GM19463 (cell line): ENCODE measurements at regions not wholly inside any gene's neighbourhood (a gene's known extent, or its start where the extent isn't known, plus 50 kb on each side); places are given as distances from the start of the nearest gene placed in this dataset.
"Not testable (repeated sequence)": the region's sequence is repeated elsewhere in the genome, so short reads cannot be mapped to it uniquely, and the experiment has no call there.

Source experiments
- ATAC-seq: cut with Tn5 transposase; IDR thresholded peaks from one replicate; pipeline ENCODE4 v1.9.1; 2021; ENCODE audit warnings: mild to moderate bottlenecking, moderate library complexity; ENCODE audit not compliant: unreplicated experiment

- ATAC-seq = no peak
Measured at GRCh38 chr9:106082621-106083020, 388.3 kb downstream of the TMEM38B start.

- ATAC-seq = no peak
Measured at GRCh38 chr9:106084702-106085101, 390.4 kb downstream of the TMEM38B start.

GRCh38 chr9:106085479-106085878, 391.1 kb downstream of the TMEM38B start:
- ATAC-seq = no peak

- ATAC-seq = no peak
Measured at GRCh38 chr9:106092083-106092482, 397.7 kb downstream of the TMEM38B start.

DNA sequence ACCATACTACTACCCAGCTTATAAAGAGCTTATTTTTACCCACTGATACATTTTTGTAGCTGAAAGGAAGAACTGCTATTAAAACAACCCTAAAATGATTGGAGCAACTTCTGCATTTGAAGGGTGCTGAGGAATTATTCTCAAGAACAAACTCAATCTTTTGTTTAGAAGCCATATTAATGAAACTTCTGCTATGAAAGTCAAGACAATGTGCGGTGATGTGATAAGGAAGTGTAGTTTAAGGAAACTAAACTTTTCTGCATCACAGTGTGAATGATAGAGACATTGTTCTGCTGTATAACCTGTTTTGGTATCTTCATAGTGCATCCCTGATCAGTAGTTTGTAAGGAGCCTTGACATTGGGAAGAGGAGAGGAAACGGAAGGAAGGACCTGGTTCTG, 408.5 kb downstream of the TMEM38B start:
- no peak for ATAC-seq

- no peak for ATAC-seq
Measured at GRCh38 chr9:106104887-106105286, 410.5 kb downstream of the TMEM38B start.

DNA sequence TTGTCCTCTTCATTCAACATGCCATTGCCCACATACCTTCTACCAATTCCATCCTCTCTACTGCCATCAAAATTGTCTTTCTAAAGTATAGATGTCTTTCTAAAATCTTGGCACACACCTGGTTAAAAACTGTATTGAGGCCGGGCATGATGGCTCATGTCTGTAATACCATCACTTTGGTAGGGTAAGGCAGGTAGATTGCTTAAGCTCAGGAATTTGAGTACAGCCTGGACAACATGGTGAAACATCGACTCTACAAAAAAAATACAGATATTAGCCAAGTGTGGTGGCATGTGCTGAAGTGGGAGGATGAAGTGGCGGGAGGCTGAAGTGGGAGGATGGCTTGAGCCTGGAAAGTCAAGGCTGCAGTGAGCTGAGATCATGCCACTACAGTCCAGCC, 412.1 kb downstream of the TMEM38B start:
- ATAC-seq = no peak

DNA sequence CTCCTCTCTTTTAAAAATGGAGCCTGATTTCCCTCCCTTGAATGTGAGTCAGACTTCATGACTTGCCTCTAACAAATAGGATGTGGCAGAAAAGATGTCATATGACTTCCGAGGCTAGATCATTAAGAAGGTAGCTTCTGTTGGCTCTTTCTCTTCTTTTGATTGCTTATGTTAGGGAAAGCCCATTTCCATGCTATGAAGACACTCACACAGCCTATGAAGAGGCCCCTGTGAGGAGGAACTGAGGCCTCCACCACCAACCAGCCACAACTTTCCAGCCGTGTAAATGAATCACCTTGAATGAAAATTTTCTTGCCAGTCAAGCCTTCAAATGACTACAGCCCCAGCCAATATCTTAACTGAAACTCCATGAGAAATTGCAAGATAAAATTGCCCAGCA, 413.4 kb downstream of the TMEM38B start:
- ATAC-seq = no peak

- ATAC-seq = not testable (repeated sequence)
Measured at GRCh38 chr9:106109706-106110105, 415.4 kb downstream of the TMEM38B start.

GRCh38 chr9:106110483-106110882, 416.1 kb downstream of the TMEM38B start:
- no peak for ATAC-seq

DNA sequence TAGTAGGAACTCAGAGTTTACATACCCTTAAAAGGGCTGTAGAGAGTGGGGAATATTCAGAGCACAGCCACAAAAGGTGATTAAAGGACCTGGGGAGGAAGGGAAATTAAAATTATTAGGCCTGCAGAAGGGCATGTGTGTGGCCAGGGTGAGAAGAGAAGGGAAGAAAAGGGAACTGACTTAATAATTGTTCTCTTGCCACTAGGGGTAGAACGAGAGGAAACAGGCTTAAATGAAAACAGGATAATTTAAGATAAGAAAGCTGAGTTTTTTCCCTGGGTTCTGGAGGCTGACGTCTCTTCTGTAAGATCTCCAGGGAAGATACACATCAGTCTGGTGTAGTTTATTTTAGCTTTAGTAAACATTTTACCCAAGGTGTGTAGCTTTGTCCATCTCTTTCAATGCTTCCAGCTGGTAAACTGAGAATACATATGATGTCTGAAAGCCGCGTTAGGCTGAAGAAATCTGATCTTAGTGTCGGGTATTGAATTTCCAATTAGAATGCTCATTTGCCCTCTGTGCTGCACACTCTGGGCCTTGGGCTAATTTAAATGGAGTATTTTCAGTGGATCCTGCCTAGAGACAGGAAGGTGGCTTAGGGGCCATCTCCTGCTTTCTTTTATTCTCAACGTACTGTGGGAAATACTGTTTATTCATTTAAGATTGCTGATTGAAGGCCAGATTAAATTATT, 416.8 kb downstream of the TMEM38B start:
- ATAC-seq = no peak

DNA sequence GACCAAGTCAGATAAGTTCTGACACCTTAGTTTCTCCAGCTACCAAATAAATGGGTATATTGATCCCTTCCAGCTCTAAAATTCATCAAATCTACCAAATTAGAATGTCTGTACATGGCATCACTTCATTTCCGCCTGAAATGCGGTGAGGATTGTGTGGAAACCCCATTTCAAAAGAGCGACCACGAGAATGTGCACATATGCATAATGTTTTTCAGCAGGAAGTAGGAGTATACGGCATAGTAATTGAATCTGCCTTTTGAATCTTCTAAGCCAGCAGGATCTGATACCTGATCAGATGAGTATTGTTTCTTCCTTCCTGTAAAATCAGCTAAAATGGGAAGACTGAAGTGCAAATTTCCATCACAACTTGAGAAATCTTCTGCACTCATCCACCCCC, 418.6 kb downstream of the TMEM38B start:
- ATAC-seq = no peak

- no peak for ATAC-seq
Measured at GRCh38 chr9:106119176-106119575, 424.8 kb downstream of the TMEM38B start.

DNA sequence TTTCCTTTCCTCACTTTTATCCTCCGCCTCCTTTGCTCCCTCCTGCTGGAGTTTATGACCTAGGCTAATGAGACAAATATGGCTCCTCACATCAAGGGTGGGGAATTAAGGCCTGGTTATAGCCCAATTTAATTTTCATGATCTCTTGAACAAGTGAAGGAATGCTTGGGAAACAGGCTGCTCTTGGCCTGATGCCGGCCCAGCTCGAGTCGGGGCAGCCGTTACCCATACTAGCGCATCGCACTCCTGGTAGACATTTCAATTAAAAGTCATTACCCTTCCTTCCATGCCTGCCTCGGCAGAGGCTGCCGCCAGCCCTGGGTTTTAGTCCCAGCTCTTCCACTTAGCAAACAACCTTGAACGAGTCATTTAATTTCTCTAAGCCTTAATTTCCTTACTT, 425.7 kb downstream of the TMEM38B start:
- no peak for ATAC-seq

GRCh38 chr9:106127776-106128175, 433.4 kb downstream of the TMEM38B start:
- no peak for ATAC-seq

DNA sequence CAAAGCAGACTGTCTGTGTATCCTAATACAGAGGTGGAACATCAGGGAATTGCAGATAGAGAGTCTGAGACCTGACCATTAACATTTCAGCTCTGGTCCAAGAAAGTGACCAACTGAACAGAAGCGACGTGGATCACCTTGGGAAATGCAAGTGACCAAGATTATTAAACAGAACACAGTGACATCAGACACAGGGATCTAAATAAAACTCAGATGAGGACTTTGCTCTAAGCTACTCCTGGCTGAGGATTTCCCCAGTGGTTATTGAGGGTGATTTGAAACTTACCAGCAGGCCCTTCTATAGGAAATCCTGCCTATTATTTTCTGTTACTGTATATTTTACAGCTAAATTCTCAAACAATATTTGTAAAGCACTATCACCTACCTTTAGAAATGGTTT, 436.0 kb downstream of the TMEM38B start:
- no peak for ATAC-seq

DNA sequence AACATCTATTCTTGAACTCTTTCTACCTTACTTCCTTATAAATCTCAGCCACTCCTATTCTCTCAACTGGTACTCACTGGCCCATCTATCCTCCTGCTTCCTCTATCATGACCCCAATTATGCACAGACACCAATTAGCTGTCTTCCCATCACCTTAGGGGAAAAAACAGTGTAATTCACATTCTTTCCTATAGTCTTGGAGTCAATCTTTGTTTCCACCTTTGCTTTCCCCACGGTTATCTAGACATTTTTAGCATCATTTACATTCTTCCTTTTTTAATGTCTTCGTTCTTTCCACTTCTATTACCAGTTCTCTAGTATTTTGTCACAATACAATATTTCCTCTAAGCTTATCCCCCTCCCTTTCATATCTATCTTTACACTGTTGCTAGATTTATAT, 449.4 kb downstream of the TMEM38B start:
- no peak for ATAC-seq

DNA sequence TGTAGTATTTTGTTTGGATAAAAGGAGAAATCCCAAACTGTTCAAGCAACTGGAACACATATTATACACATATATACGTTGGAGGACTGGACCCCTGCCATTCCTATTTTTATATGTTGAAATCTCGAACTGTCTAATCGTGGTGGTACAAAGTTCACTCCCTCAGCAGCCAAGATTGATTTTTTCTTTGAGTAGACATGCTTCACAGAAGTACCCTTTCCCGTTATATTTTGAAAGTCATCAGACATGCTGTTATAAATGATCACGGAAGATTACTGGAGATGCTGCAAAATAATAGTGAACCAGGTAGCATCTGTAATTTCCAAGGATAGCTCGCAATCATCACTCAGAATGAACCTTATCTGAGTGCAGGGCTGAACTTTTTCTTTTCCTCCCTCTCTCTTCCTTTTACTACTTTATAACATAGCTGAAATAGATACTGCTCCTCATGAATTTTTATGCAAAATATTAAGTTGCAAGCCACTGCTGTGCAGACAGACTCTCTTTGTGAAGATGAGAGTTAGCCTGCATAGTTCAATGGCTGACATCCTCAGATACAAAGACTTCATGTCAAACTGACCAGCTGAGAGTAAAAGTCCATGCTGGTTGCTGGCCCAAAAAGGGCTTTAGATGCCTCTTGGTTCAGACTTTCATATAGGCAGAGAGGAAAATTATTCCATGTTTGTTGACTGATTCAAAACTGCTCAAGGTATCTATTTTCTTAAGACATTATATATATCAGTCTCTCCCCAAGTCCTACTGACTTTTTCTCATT, 451.9 kb downstream of the TMEM38B start:
- ATAC-seq = no peak

- ATAC-seq = no peak
Measured at GRCh38 chr9:106146886-106147285, 452.5 kb downstream of the TMEM38B start.

GRCh38 chr9:106149956-106150355, 455.6 kb downstream of the TMEM38B start:
- ATAC-seq = no peak

GRCh38 chr9:106156465-106156864, 462.1 kb downstream of the TMEM38B start:
- ATAC-seq = no peak

DNA sequence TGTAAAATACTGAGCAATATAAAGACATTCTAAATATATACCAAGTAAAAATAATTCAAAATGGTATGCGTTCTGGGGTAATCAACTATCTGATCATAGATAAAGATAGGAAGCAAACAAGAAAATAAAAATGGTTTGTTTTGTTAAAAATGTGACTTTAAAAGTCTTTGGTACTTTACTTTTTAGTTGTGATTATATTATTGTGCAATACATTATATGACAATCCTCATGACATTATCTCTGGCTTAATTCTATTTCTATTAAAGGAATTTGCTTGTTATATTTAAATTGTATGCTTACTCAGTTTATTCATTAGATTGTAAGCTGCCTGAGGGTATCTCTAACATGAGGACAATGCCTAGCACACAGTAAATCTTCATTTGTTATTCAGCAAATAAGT, 477.9 kb downstream of the TMEM38B start:
- ATAC-seq = no peak

DNA sequence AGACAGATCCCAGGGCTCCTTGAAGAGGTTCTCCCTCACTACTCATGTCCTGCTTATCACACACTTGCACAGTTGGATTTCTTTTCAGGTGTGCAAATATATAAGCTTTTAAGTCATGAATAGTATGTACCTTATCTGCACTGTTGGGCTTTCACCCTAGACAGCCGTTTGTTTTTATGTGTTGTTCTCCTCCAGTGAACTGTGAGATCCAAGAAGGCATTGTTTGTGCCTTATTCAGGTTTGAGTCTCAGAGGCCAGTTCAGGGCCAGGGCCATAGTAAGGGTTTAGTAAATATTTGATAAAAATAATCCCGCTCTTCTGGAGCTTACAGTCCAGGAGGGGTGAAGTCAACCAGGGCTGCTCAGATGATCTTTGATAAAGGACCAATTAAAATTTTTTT, 480.0 kb downstream of the TMEM38B start:
- ATAC-seq = no peak
